ENCODE measurements at regions not wholly inside any gene's neighbourhood (a gene's known extent, or its start where the extent isn't known, plus 50 kb on each side); places are given as distances from the start of the nearest gene placed in this dataset.

DNA sequence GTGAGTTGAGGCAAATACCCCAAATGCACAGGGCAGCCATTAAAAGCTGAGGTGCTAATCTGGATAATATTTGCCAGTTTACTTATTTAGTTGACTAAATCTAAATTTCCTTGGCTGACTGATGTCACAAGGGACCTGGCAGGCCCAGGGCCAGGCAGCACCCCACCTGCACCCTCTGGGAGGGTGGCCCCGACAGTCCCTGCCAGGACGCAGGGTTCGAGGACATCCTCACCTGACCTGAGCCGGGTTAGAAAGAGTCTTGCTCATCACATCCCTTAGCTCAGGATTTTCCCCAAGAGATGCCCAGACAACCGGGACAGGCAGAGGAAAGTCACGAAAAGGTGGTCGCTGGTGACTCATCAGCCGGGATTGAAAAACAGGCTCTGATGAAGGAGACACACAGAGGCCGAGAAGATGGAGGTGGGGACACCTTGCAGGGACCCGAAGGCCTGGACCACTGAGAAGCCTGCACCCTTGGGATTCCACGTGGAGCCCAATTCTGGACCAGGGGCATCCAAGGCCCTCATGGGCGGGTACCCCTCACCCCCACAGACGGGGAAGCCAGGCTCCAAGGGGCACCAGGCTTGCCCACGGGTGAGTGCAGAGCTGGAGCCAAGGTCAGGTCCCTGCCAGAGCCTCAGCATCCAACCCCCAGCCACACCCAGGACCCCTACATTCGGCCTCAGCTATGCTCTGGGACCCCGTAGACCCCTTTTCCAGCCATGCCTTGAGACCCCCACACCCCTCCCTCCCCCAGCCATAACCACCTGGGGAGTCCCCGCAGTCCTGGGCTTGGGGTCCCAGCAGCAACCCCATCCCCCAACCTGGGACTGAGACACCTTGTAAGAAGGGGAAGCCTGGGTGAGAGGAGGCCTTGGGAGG is 103.2 kb downstream of the SOX1 start:
- no peak for TF ChIP-seq CTCF (IDR thresholded peaks at IDR 0.05; ENCODE audit: poor library complexity, severe bottlenecking)
- no peak for TF ChIP-seq REST (IDR thresholded peaks at IDR 0.05; ENCODE audit: borderline replicate concordance)
- TF ChIP-seq SMC3 (conservative IDR thresholded peaks at IDR 0.05; ENCODE audit: poor library complexity) = no peak
- no peak for TF ChIP-seq TAF1 (IDR thresholded peaks at IDR 0.05; ENCODE audit: low read depth)
- TF ChIP-seq POLR2AphosphoS5 (IDR thresholded peaks at IDR 0.05) = no peak
- TF ChIP-seq EZH2 (IDR thresholded peaks at IDR 0.05; ENCODE audit: borderline replicate concordance, insufficient read depth, low read length, poor library complexity, severe bottlenecking) = no peak
- TF ChIP-seq EP300 (conservative IDR thresholded peaks at IDR 0.05; ENCODE audit: poor library complexity, severe bottlenecking) = no peak

Measured in neural cell (in vitro differentiated cells).